ENCODE measurements at regions not wholly inside any gene's neighbourhood (a gene's known extent, or its start where the extent isn't known, plus 50 kb on each side); places are given as distances from the start of the nearest gene placed in this dataset.

GRCh38 chr13:24998433-24998832 is 97.5 kb upstream of the PABPC3 start:
- ATAC-seq (no peak), DNase-seq (ENCODE audit: low spot score) (no peak)
- Mint-ChIP-seq H3K36me3 (no peaks in the 10 kb centered on the region), H3K27me3 (ENCODE audit: low read depth) (no peaks in the 10 kb centered on the region), H3K27ac (no peak overlapping the region), H3K4me1 (peaks cover 21% of the 10 kb centered on the region), H3K4me3 (no peak overlapping the region), H3K9me3 (no peaks in the 10 kb centered on the region)
- ChIA-PET POLR2A (no interaction called here), CTCF (interaction anchor here (1.0 to 1.9 kb wide), 2 partner anchors 13 to 304 kb away, joined by 3 to 4 read pairs; no protein-coding TSS in a partner anchor)
- TF ChIP-seq USF2 (CRISPR knock-in tag; IDR thresholded peaks at IDR 0.05) (0 out of 2 replicates have a peak, but pooled peaks have one; percentile 19), PRDM15 (CRISPR knock-in tag; IDR thresholded peaks at IDR 0.05) (no peak)

- H3K9me3 Mint-ChIP-seq, result no peaks in the 10 kb centered on the region
- H3K4me3 Mint-ChIP-seq, result no peak overlapping the region
- H3K27me3 Mint-ChIP-seq (ENCODE audit: low read depth), result no peaks in the 10 kb centered on the region
- ATAC-seq (no peak), DNase-seq (ENCODE audit: low spot score) (no peak)
- H3K36me3 Mint-ChIP-seq, result no peaks in the 10 kb centered on the region
- H3K27ac Mint-ChIP-seq, result no peak overlapping the region
- CTCF ChIA-PET, result interaction anchor here (0.6 to 1.1 kb wide), 4 partner anchors 36 to 321 kb away, joined by 4 to 5 read pairs (median 4); no protein-coding TSS in a partner anchor
- POLR2A ChIA-PET, result no interaction called here
- H3K4me1 Mint-ChIP-seq, result peaks cover 19% of the 10 kb centered on the region
- TF ChIP-seq GABPB1 (CRISPR knock-in tag; IDR thresholded peaks at IDR 0.05) (no peak), ZNF671 (CRISPR knock-in tag; IDR thresholded peaks at IDR 0.05) (no peak), ZNF263 (CRISPR knock-in tag; IDR thresholded peaks at IDR 0.05; ENCODE audit: low read depth) (no peak), ARID4B (CRISPR knock-in tag; IDR thresholded peaks at IDR 0.05; ENCODE audit: borderline replicate concordance) (no peak), ETV6 (CRISPR knock-in tag; IDR thresholded peaks at IDR 0.05) (no peak), JAZF1 (CRISPR knock-in tag; IDR thresholded peaks at IDR 0.05) (no peak), ATF2 (CRISPR knock-in tag; IDR thresholded peaks at IDR 0.05; ENCODE audit: borderline replicate concordance, low read depth) (no peak), ZNF425 (CRISPR knock-in tag; conservative IDR thresholded peaks at IDR 0.05) (no peak), AFF4 (CRISPR knock-in tag; IDR thresholded peaks at IDR 0.05; ENCODE audit: borderline replicate concordance) (no peak), SMAD3 (CRISPR knock-in tag; IDR thresholded peaks at IDR 0.05; ENCODE audit: borderline replicate concordance) (no peak), ZNF512 (CRISPR knock-in tag; IDR thresholded peaks at IDR 0.05; ENCODE audit: borderline replicate concordance) (no peak), FOXK1 (CRISPR knock-in tag; IDR thresholded peaks at IDR 0.05) (no peak)
Observed at GRCh38 chr13:25001476-25002206, 94.3 kb upstream of the PABPC3 start.
